H1 (cell line): ENCODE measurements at regions not wholly inside any gene's neighbourhood (a gene's known extent, or its start where the extent isn't known, plus 50 kb on each side); places are given as distances from the start of the nearest gene placed in this dataset.

Source experiments
- EP300 ChIP-seq, 2 experiments: IDR thresholded peaks; 1 replicate in 1 of 2; 2 replicates in 1 of 2; pipeline ENCODE4 v1.6.1; 2011 to 2012; ENCODE audit warnings: low read depth in 2 of 2, low read length in 2 of 2, mild to moderate bottlenecking in 2 of 2, borderline replicate concordance in 1 of 2, inconsistent platforms in 1 of 2, moderate library complexity in 1 of 2
- EZH2 ChIP-seq: fragments of 200-600 bp; sonication (generic); IDR thresholded peaks from 2 replicates; pipeline ENCODE4 v1.7.1; 2012; ENCODE audit warnings: low read depth, mild to moderate bottlenecking, moderate library complexity, low read length, inconsistent platforms; ENCODE audit not compliant: severe bottlenecking
- GTF2F1 ChIP-seq: IDR thresholded peaks from 2 replicates; pipeline ENCODE4 v1.6.1; 2012; ENCODE audit warnings: low read depth, low read length, improper control_type of control experiment, borderline replicate concordance
- NANOG ChIP-seq: IDR thresholded peaks from 2 replicates; pipeline ENCODE4 v1.6.1; 2011; ENCODE audit warnings: low read length, low read depth, mild to moderate bottlenecking, inconsistent platforms; ENCODE audit not compliant: insufficient read depth, poor library complexity, severe bottlenecking
- POLR2A ChIP-seq, 2 experiments: IDR thresholded peaks; 1 replicate in 1 of 2; 2 replicates in 1 of 2; pipeline ENCODE4 v1.6.1; 2011; ENCODE audit warnings: low read depth in 2 of 2, low read length in 2 of 2, mild to moderate bottlenecking in 2 of 2; ENCODE audit errors: control extremely low read depth in 1 of 2
- RAD21 ChIP-seq, 2 experiments: IDR thresholded peaks in 1 of 2; conservative IDR thresholded peaks in 1 of 2; 2 replicates each; pipeline ENCODE4 v1.6.1; 2011; ENCODE audit warnings: low read depth in 2 of 2, low read length in 2 of 2, improper control_type of control experiment in 1 of 2, inconsistent platforms in 1 of 2, mild to moderate bottlenecking in 1 of 2, moderate library complexity in 1 of 2
- SIN3A ChIP-seq, 2 experiments: IDR thresholded peaks in 1 of 2; conservative IDR thresholded peaks in 1 of 2; 2 replicates each; pipeline ENCODE4 v1.6.1; 2011 to 2012; ENCODE audit warnings: low read length in 2 of 2, improper control_type of control experiment in 1 of 2, low read depth in 1 of 2, mild to moderate bottlenecking in 1 of 2
- TAF1 ChIP-seq: IDR thresholded peaks from 2 replicates; pipeline ENCODE4 v1.6.1; 2011; ENCODE audit warnings: mild to moderate bottlenecking, low read depth, low read length
- ZNF274 ChIP-seq: IDR thresholded peaks from 2 replicates; pipeline ENCODE4 v1.7.0; 2012; ENCODE audit warnings: low read length, borderline replicate concordance; ENCODE audit errors: extremely low read depth
- TF ChIP-seq, protein P1 (sequence below), 3 experiments: IDR thresholded peaks; 1 replicate in 2 of 3; 2 replicates in 1 of 3; pipeline versions ENCODE4 v1.5.1 to v1.6.1; 2011; ENCODE audit warnings: low read length in 3 of 3, mild to moderate bottlenecking in 3 of 3, inconsistent platforms in 2 of 3, low read depth in 1 of 3, moderate library complexity in 1 of 3; ENCODE audit not compliant: insufficient read depth in 1 of 3; ENCODE audit errors: control extremely low read depth in 1 of 3
- TF ChIP-seq, protein P2 (sequence below): IDR thresholded peaks from 2 replicates; pipeline ENCODE4 v1.6.1; 2011; ENCODE audit warnings: low read length, improper control_type of control experiment

DNA sequence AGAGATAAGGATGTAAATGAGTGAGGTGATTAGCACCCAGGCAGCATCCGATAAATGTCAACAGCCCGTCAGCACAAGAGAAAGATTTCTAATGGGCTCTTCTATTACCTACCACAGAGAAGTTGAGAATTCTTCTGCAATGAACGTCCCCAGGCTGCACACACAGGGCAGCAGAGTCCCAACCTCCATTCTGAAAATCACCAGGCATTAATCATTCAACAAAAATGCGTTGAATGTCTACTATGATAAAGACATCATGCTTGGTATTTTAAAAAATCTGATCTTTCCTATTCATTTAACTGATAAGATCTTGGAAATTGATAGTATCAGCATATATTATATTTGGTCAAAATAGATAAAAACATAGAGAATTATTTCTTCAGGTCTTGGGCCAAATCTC is 59.5 kb upstream of the VGLL2 start:
- no peak for TF ChIP-seq EP300 (IDR thresholded peaks at IDR 0.05; ENCODE audit: borderline replicate concordance in 1 of 2, low read depth in 2 of 2, low read length in 2 of 2)
- TF ChIP-seq, protein P1, sequence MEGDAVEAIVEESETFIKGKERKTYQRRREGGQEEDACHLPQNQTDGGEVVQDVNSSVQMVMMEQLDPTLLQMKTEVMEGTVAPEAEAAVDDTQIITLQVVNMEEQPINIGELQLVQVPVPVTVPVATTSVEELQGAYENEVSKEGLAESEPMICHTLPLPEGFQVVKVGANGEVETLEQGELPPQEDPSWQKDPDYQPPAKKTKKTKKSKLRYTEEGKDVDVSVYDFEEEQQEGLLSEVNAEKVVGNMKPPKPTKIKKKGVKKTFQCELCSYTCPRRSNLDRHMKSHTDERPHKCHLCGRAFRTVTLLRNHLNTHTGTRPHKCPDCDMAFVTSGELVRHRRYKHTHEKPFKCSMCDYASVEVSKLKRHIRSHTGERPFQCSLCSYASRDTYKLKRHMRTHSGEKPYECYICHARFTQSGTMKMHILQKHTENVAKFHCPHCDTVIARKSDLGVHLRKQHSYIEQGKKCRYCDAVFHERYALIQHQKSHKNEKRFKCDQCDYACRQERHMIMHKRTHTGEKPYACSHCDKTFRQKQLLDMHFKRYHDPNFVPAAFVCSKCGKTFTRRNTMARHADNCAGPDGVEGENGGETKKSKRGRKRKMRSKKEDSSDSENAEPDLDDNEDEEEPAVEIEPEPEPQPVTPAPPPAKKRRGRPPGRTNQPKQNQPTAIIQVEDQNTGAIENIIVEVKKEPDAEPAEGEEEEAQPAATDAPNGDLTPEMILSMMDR (IDR thresholded peaks at IDR 0.05; ENCODE audit: control extremely low read depth in 1 of 3, insufficient read depth in 1 of 3, low read depth in 1 of 3, low read length in 3 of 3), result no peak
- TF ChIP-seq TAF1, result no peak
- TF ChIP-seq SIN3A (conservative IDR thresholded peaks at IDR 0.05 in 1 of 2, IDR thresholded peaks at IDR 0.05 in 1 of 2; ENCODE audit: low read depth in 1 of 2, low read length in 2 of 2), result no peak
- TF ChIP-seq NANOG, result no peak
- no peak for TF ChIP-seq POLR2A (IDR thresholded peaks at IDR 0.05; ENCODE audit: control extremely low read depth in 1 of 2, low read depth in 2 of 2, low read length in 2 of 2)
- no peak for TF ChIP-seq RAD21 (IDR thresholded peaks at IDR 0.05 in 1 of 2, conservative IDR thresholded peaks at IDR 0.05 in 1 of 2; ENCODE audit: low read depth in 2 of 2, low read length in 2 of 2)
- TF ChIP-seq, protein P2, sequence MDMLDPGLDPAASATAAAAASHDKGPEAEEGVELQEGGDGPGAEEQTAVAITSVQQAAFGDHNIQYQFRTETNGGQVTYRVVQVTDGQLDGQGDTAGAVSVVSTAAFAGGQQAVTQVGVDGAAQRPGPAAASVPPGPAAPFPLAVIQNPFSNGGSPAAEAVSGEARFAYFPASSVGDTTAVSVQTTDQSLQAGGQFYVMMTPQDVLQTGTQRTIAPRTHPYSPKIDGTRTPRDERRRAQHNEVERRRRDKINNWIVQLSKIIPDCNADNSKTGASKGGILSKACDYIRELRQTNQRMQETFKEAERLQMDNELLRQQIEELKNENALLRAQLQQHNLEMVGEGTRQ, result no peak
- TF ChIP-seq GTF2F1, result no peak
- no peak for TF ChIP-seq EZH2
- no peak for TF ChIP-seq ZNF274
